ENCODE measurements at regions not wholly inside any gene's neighbourhood (a gene's known extent, or its start where the extent isn't known, plus 50 kb on each side); places are given as distances from the start of the nearest gene placed in this dataset.

GRCh38 chr6:134468633-134469032, 150.7 kb upstream of the SGK1 start:
- no peak for DNase-seq (ENCODE audit: low read depth in 2 of 2)

- DNase-seq (ENCODE audit: low read depth in 2 of 2), result no peak
Observed at GRCh38 chr6:134467620-134468019, 149.7 kb upstream of the SGK1 start.

GRCh38 chr6:134466771-134467525, 149.0 kb upstream of the SGK1 start:
- peak; percentile 12 to 49 for DNase-seq (ENCODE audit: low read depth in 2 of 2)

- no peak for DNase-seq (ENCODE audit: low read depth in 2 of 2)
Observed at GRCh38 chr6:134464690-134465411, 146.9 kb upstream of the SGK1 start.

- DNase-seq (ENCODE audit: low read depth in 2 of 2), result no peak
Observed at GRCh38 chr6:134458857-134459657, 141.1 kb upstream of the SGK1 start.

GRCh38 chr6:134457941-134458340, 140.0 kb upstream of the SGK1 start:
- DNase-seq (ENCODE audit: low read depth in 2 of 2), result no peak

GRCh38 chr6:134456226-134456625, 138.3 kb upstream of the SGK1 start:
- no peak for DNase-seq (ENCODE audit: low read depth in 2 of 2)

- DNase-seq (ENCODE audit: low read depth in 2 of 2), result no peak
Observed at GRCh38 chr6:134455319-134455718, 137.4 kb upstream of the SGK1 start.

- DNase-seq (ENCODE audit: low read depth in 2 of 2), result no peak
Observed at GRCh38 chr6:134454794-134455193, 136.9 kb upstream of the SGK1 start.

GRCh38 chr6:134453792-134454510, 136.0 kb upstream of the SGK1 start:
- no peak for DNase-seq (ENCODE audit: low read depth in 2 of 2)

- DNase-seq (ENCODE audit: low read depth in 2 of 2), result no peak
Observed at GRCh38 chr6:134452906-134453305, 135.0 kb upstream of the SGK1 start.

- no peak for DNase-seq (ENCODE audit: low read depth in 2 of 2)
Observed at GRCh38 chr6:134451529-134451928, 133.6 kb upstream of the SGK1 start.

GRCh38 chr6:134449781-134450180, 131.9 kb upstream of the SGK1 start:
- DNase-seq (ENCODE audit: low read depth in 2 of 2), result no peak

- DNase-seq (ENCODE audit: low read depth in 2 of 2), result no peak
Observed at GRCh38 chr6:134449004-134449403, 131.1 kb upstream of the SGK1 start.

- DNase-seq (ENCODE audit: low read depth in 2 of 2), result peak; percentile 57 to 86
Observed at GRCh38 chr6:134447883-134448387, 130.0 kb upstream of the SGK1 start.

GRCh38 chr6:134447423-134447822, 129.5 kb upstream of the SGK1 start:
- DNase-seq (ENCODE audit: low read depth in 2 of 2), result peak; percentile 29 to 68

GRCh38 chr6:134446896-134447295, 129.0 kb upstream of the SGK1 start:
- DNase-seq (ENCODE audit: low read depth in 2 of 2), result no peak

- peak in 1 of 2 donors; percentile 28 for DNase-seq (ENCODE audit: low read depth in 2 of 2)
Observed at GRCh38 chr6:134446218-134446848, 128.4 kb upstream of the SGK1 start.

GRCh38 chr6:134443009-134443408, 125.1 kb upstream of the SGK1 start:
- DNase-seq (ENCODE audit: low read depth in 2 of 2), result no peak

- no peak for DNase-seq (ENCODE audit: low read depth in 2 of 2)
Observed at GRCh38 chr6:134442073-134442472, 124.2 kb upstream of the SGK1 start.

GRCh38 chr6:134438837-134439236, 120.9 kb upstream of the SGK1 start:
- DNase-seq (ENCODE audit: low read depth in 2 of 2), result no peak
